Natural killer cell (primary cell): ENCODE measurements at regions not wholly inside any gene's neighbourhood (a gene's known extent, or its start where the extent isn't known, plus 50 kb on each side); places are given as distances from the start of the nearest gene placed in this dataset.

Experiments used
- ATAC-seq, 3 donors: fragments of 150-1000 bp in 2 of 3; fragments of 200-7000 bp in 1 of 3; cut with Tn5 transposase; 1 replicate in 1 of 3; 2 replicates in 2 of 3; pipeline ENCODE4 v1.10.0; 2021; ENCODE audit warnings: mild to moderate bottlenecking in 2 of 3, moderate library complexity in 2 of 3
- DNase-seq, 2 donors: peaks; one replicate each; pipeline versions ENCODE4 v3.0.0 to v3.0.0-alpha.2; 2013 to 2021; ENCODE audit warnings: mixed read lengths in 1 of 2
- H3K27ac ChIP-seq: one replicate; pipeline ENCODE4 v1.5.1; 2013; ENCODE audit warnings: mild to moderate bottlenecking, low read length
- H3K27me3 ChIP-seq: one replicate; pipeline ENCODE4 v1.6.1; 2013; ENCODE audit warnings: low read length; ENCODE audit not compliant: control insufficient read depth, insufficient read depth
- H3K36me3 ChIP-seq: one replicate; pipeline ENCODE4 v1.6.1; 2013; ENCODE audit warnings: low read length; ENCODE audit not compliant: control insufficient read depth, insufficient read depth
- H3K4me1 ChIP-seq: one replicate; pipeline ENCODE4 v1.6.1; 2013; ENCODE audit warnings: low read length; ENCODE audit not compliant: control insufficient read depth, insufficient read depth
- H3K4me3 ChIP-seq: one replicate; pipeline ENCODE4 v1.5.1; 2013; ENCODE audit warnings: low read length
- H3K9me3 ChIP-seq: one replicate; pipeline ENCODE4 v1.6.1; 2013; ENCODE audit warnings: low read length; ENCODE audit not compliant: control insufficient read depth, insufficient read depth
- H3K27ac Mint-ChIP-seq, 2 donors: one replicate each; pipeline ENCODE4 v1.8.0; 2022; ENCODE audit warnings: mild to moderate bottlenecking in 2 of 2, mixed read lengths in 2 of 2, moderate library complexity in 1 of 2
- H3K27me3 Mint-ChIP-seq, 2 donors: one replicate each; pipeline ENCODE4 v1.8.0; 2022; ENCODE audit warnings: low read depth in 2 of 2, mixed read lengths in 2 of 2
- H3K36me3 Mint-ChIP-seq: one replicate; pipeline ENCODE4 v1.8.0; 2022; ENCODE audit warnings: mixed read lengths
- H3K4me1 Mint-ChIP-seq, 2 donors: one replicate each; pipeline ENCODE4 v1.8.0; 2022; ENCODE audit warnings: mixed read lengths in 2 of 2
- H3K4me3 Mint-ChIP-seq: one replicate; pipeline ENCODE4 v1.8.0; 2022; ENCODE audit warnings: mild to moderate bottlenecking, moderate library complexity, mixed read lengths
- H3K9me3 Mint-ChIP-seq, 2 donors: one replicate each; pipeline ENCODE4 v1.8.0; 2022; ENCODE audit warnings: mixed read lengths in 2 of 2
- WGBS: methylation state at CpG from one replicate; pipeline ENCODE4 v1.1.7; 2013; ENCODE audit warnings: missing lambda C conversion rate; ENCODE audit not compliant: insufficient coverage; 5-methylcytosine and 5-hydroxymethylcytosine counted together
- intact Hi-C: fragments of 100-400 bp; cut with micrococcal nuclease; formaldehyde crosslinking; loops from one replicate; pipeline ENCODE4 v1.14.2; 2022
- TF ChIP-seq, protein P1 (sequence below): fragments of 200-600 bp; IDR thresholded peaks from one replicate; pipeline ENCODE4 v1.8.0; 2022; ENCODE audit warnings: antibody characterized with exemption

DNA sequence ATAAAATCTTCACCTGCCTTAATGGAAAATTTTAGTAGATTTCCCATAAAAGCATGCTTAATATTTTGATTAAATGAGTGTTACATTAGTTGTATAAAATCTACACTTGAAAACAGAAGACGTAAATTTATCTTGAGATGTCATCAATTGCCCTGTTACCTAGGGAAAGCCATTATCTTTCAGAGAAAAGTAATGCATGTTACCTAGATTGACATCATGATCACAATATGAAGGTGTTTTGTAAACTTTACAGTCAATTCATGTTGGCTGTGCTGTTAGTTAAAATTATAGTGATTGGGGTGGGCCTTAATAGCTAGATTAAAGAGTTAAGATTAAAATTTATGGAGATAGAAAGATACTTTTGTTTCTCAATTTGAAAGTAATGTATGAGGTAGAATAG is 293.2 kb upstream of the PCDH18 start:
- no peak overlapping the region for H3K4me3 Mint-ChIP-seq
- Histone ChIP-seq H3K9me3 (no peaks in the 10 kb centered on the region), H3K36me3 (no peaks in the 10 kb centered on the region), H3K4me1 (no peaks in the 10 kb centered on the region), H3K4me3 (no peak overlapping the region), H3K27ac (no peak overlapping the region), H3K27me3 (no peaks in the 10 kb centered on the region)
- DNase-seq (no peak), ATAC-seq (no peak)
- H3K27ac Mint-ChIP-seq, result no peak overlapping the region
- TF ChIP-seq, protein P1, sequence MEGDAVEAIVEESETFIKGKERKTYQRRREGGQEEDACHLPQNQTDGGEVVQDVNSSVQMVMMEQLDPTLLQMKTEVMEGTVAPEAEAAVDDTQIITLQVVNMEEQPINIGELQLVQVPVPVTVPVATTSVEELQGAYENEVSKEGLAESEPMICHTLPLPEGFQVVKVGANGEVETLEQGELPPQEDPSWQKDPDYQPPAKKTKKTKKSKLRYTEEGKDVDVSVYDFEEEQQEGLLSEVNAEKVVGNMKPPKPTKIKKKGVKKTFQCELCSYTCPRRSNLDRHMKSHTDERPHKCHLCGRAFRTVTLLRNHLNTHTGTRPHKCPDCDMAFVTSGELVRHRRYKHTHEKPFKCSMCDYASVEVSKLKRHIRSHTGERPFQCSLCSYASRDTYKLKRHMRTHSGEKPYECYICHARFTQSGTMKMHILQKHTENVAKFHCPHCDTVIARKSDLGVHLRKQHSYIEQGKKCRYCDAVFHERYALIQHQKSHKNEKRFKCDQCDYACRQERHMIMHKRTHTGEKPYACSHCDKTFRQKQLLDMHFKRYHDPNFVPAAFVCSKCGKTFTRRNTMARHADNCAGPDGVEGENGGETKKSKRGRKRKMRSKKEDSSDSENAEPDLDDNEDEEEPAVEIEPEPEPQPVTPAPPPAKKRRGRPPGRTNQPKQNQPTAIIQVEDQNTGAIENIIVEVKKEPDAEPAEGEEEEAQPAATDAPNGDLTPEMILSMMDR, result no peak
- 83% methylated on average over 1 of the region's 1 CpG for WGBS
- no peaks in the 10 kb centered on the region for H3K4me1 Mint-ChIP-seq
- no peaks in the 10 kb centered on the region for H3K27me3 Mint-ChIP-seq
- intact Hi-C loops, result no loop called here
- H3K9me3 Mint-ChIP-seq, result peaks cover 8 to 11% of the 10 kb centered on the region in 2 donors
- H3K36me3 Mint-ChIP-seq, result no peaks in the 10 kb centered on the region

DNA sequence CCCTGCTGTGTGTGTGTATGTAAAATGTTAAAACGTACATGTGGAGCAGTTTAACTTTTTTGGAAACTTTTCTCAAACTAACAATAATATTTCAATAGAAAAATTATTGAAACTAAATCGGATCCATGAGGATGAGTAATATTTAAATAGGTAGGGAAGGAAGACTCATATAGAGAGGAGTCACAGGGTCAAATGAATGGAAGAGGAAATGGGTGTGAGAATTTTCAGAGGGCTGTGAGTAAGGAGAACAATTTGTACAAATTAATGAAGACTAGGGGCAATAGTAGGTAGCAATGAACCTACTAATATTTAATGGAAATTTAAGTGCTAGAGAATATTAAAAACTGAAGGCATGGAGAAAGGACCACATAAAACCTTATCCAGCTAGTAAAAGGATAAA is 290.7 kb upstream of the PCDH18 start:
- Histone ChIP-seq H3K27me3 (no peaks in the 10 kb centered on the region), H3K36me3 (no peaks in the 10 kb centered on the region), H3K9me3 (no peaks in the 10 kb centered on the region), H3K4me3 (no peak overlapping the region), H3K27ac (no peak overlapping the region), H3K4me1 (no peaks in the 10 kb centered on the region)
- Mint-ChIP-seq H3K9me3 (peaks cover 7 to 11% of the 10 kb centered on the region in 2 donors), H3K27ac (no peak overlapping the region), H3K27me3 (no peaks in the 10 kb centered on the region), H3K4me1 (no peaks in the 10 kb centered on the region), H3K4me3 (no peak overlapping the region), H3K36me3 (no peaks in the 10 kb centered on the region)
- TF ChIP-seq, protein P1, result no peak
- WGBS, result no CpG with 5 or more reads among the region's 2 CpGs
- DNase-seq (no peak), ATAC-seq (no peak)
- intact Hi-C loops, result no loop called here

DNA sequence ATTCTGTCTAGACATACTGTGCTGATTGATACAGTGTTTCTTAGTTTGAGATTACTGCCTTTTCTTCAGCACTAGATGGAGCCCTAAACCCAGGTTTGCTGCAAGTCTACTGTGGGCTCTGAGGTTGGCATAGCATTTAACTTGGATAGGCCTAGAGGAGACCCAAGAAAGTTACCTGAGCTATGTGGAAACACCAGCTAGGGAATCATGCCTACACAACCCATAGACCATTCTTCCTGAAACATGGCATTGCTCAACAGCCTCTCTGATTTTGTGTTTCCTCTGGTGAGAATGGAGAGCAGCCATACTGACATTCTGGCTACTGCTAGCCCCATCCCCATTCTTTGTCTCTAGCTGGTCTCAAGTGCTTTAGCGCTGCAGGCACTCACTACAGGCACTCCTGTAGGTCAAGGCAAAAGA is 287.7 kb upstream of the PCDH18 start:
- no peaks in the 10 kb centered on the region for H3K27me3 Mint-ChIP-seq
- no peak for ATAC-seq
- WGBS, result 100% methylated on average over 1 of the region's 1 CpG

DNA sequence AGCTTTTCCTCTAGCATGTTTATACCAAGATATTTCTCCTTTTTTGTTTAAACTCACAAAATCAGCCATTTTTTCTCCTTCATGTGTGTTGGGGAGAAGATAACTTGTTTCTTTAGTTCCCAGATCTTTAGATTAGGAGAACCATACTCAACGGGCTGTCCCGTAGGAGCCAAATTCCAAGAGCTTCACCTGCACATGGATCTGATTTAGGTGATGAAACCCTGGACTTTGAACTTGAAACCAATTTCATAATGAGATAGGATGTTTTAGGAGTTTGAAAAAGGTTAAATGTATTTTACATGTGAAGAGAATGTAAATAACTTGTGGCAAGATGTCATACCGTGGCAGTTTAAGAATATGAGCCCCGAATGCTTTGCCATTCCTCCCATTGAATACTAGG is 280.0 kb upstream of the PCDH18 start:
- no peak overlapping the region for H3K27ac Mint-ChIP-seq

More for the DNA sequence above, 287.7 kb upstream of the PCDH18 start:
- Histone ChIP-seq H3K27me3 (no peaks in the 10 kb centered on the region), H3K27ac (no peak overlapping the region), H3K4me1 (no peaks in the 10 kb centered on the region), H3K36me3 (no peaks in the 10 kb centered on the region), H3K9me3 (no peaks in the 10 kb centered on the region), H3K4me3 (no peak overlapping the region)
- intact Hi-C loops, result no loop called here
- no peak overlapping the region for H3K27ac Mint-ChIP-seq
- H3K36me3 Mint-ChIP-seq, result no peaks in the 10 kb centered on the region
- H3K4me3 Mint-ChIP-seq, result no peak overlapping the region
- H3K4me1 Mint-ChIP-seq, result no peaks in the 10 kb centered on the region
- no peak for DNase-seq
- TF ChIP-seq, protein P1, result no peak
- peaks cover 7 to 11% of the 10 kb centered on the region in 2 donors for H3K9me3 Mint-ChIP-seq

More for the DNA sequence above, 280.0 kb upstream of the PCDH18 start:
- ATAC-seq, result no peak
- Histone ChIP-seq H3K4me3 (no peak overlapping the region), H3K36me3 (no peaks in the 10 kb centered on the region), H3K27ac (no peak overlapping the region), H3K27me3 (no peaks in the 10 kb centered on the region), H3K4me1 (no peaks in the 10 kb centered on the region), H3K9me3 (peaks cover 3% of the 10 kb centered on the region)
- DNase-seq, result no peak
- H3K27me3 Mint-ChIP-seq, result no peaks in the 10 kb centered on the region
- H3K36me3 Mint-ChIP-seq, result no peaks in the 10 kb centered on the region
- peaks cover 2 to 6% of the 10 kb centered on the region in 2 donors for H3K9me3 Mint-ChIP-seq
- intact Hi-C loops, result no loop called here
- 95% methylated on average over 4 of the region's 4 CpGs for WGBS
- H3K4me1 Mint-ChIP-seq, result no peaks in the 10 kb centered on the region
- no peak overlapping the region for H3K4me3 Mint-ChIP-seq
- TF ChIP-seq, protein P1, result no peak
